HL-60 (cell line): ENCODE measurements at regions not wholly inside any gene's neighbourhood (a gene's known extent, or its start where the extent isn't known, plus 50 kb on each side); places are given as distances from the start of the nearest gene placed in this dataset.

Experiments used
- DNase-seq, 2 experiments: peaks; one replicate each; pipeline ENCODE4 v3.0.0-alpha.2; 2010 to 2020; ENCODE audit warnings: low read depth in 1 of 2, low spot score in 1 of 2
- H3K27ac ChIP-seq: fragments of 250-450 bp; sonication (Bioruptor Pico); replicated peaks from 2 replicates; pipeline ENCODE4 v1.5.1; 2020; ENCODE audit warnings: mild to moderate bottlenecking, moderate library complexity
- H3K27me3 ChIP-seq: fragments of 250-450 bp; sonication (Bioruptor Pico); 2 replicates; pipeline ENCODE4 v1.5.1; 2021; ENCODE audit warnings: mild to moderate bottlenecking, moderate library complexity; ENCODE audit not compliant: insufficient read depth, poor library complexity, severe bottlenecking
- H3K4me3 ChIP-seq: replicated peaks from 2 replicates; pipeline ENCODE4 v1.5.1; 2011; ENCODE audit warnings: mild to moderate bottlenecking, control low read depth, low read length; ENCODE audit not compliant: insufficient read depth
- GABPA ChIP-seq: IDR thresholded peaks from 2 replicates; pipeline ENCODE4 v1.6.1; 2012; ENCODE audit warnings: low read depth
- POLR2AphosphoS5 ChIP-seq: IDR thresholded peaks from 2 replicates; pipeline ENCODE4 v1.6.1; 2012; ENCODE audit warnings: low read depth
- SPI1 ChIP-seq: IDR thresholded peaks from 2 replicates; pipeline ENCODE4 v1.6.1; 2012; ENCODE audit warnings: low read depth, mild to moderate bottlenecking, borderline replicate concordance
- TF ChIP-seq, protein P1 (sequence below): IDR thresholded peaks from one replicate; pipeline ENCODE4 v1.5.1; 2011; ENCODE audit warnings: low read length, control low read depth, inconsistent platforms; ENCODE audit not compliant: insufficient read depth
- TF ChIP-seq, protein P2 (sequence below): IDR thresholded peaks from 2 replicates; pipeline ENCODE4 v1.6.1; 2012; ENCODE audit warnings: low read depth; ENCODE audit not compliant: insufficient replicate concordance

DNA sequence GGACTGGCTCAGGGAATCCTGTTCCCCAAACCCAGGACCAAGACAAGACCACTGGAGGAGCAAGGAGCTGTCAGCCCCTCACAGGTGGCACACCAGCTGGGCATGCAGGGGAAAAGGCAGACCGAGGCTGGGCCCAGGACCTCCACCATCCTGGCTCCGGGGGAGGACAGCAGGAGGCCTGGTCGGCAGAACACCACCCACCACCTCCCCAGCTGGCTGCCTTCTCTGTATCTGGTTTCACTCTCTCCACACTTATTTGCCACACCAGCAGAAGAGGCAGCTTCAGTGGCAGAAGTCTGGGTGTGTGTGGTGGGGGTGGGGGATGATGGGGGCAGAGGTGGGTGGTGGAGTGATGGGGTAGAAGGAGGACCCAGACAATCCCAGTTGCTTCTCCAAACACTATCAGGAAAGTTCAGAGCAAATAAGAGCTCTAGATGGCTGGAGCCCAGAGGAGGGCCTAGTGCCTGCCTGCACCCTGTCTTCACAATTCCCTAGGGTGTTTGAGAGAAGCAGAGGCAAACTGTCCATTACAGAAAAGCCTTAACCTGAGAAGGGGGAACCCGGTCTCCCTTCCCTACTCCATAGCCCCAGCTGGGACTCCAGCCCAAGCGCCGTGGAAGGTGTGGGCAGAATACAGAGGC is 51.9 kb upstream of the CDON start:
- Histone ChIP-seq H3K4me3 (no peak overlapping the region), H3K27ac (no peak overlapping the region), H3K27me3 (no peaks in the 10 kb centered on the region)
- TF ChIP-seq GABPA: no peak
- TF ChIP-seq, protein P1, sequence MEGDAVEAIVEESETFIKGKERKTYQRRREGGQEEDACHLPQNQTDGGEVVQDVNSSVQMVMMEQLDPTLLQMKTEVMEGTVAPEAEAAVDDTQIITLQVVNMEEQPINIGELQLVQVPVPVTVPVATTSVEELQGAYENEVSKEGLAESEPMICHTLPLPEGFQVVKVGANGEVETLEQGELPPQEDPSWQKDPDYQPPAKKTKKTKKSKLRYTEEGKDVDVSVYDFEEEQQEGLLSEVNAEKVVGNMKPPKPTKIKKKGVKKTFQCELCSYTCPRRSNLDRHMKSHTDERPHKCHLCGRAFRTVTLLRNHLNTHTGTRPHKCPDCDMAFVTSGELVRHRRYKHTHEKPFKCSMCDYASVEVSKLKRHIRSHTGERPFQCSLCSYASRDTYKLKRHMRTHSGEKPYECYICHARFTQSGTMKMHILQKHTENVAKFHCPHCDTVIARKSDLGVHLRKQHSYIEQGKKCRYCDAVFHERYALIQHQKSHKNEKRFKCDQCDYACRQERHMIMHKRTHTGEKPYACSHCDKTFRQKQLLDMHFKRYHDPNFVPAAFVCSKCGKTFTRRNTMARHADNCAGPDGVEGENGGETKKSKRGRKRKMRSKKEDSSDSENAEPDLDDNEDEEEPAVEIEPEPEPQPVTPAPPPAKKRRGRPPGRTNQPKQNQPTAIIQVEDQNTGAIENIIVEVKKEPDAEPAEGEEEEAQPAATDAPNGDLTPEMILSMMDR: no peak
- no peak for TF ChIP-seq SPI1
- no peak for DNase-seq

DNA sequence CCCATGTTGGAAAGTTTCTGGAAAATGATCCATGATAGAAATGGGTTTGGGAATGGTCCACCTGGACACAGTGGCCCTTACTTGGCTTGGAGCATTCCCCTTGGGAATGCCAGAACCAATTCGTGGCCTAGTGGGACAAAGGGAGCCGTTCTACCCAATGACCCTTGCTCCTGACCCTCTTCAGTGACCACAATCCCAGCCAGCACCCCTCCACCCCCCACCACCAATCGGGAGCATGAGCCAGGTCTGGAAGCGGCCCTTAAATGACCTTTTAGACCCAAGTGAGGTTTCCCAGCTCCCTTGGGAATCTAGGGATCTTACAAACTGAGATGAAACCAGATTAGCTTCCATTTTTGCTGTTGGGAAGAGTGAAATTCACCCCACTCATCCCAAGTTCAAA is 51.3 kb upstream of the CDON start:
- Histone ChIP-seq H3K27me3 (no peaks in the 10 kb centered on the region), H3K4me3 (no peak overlapping the region), H3K27ac (no peak overlapping the region)
- TF ChIP-seq, protein P1: no peak
- no peak for TF ChIP-seq SPI1
- no peak for TF ChIP-seq GABPA
- no peak for TF ChIP-seq POLR2AphosphoS5
- TF ChIP-seq, protein P2, sequence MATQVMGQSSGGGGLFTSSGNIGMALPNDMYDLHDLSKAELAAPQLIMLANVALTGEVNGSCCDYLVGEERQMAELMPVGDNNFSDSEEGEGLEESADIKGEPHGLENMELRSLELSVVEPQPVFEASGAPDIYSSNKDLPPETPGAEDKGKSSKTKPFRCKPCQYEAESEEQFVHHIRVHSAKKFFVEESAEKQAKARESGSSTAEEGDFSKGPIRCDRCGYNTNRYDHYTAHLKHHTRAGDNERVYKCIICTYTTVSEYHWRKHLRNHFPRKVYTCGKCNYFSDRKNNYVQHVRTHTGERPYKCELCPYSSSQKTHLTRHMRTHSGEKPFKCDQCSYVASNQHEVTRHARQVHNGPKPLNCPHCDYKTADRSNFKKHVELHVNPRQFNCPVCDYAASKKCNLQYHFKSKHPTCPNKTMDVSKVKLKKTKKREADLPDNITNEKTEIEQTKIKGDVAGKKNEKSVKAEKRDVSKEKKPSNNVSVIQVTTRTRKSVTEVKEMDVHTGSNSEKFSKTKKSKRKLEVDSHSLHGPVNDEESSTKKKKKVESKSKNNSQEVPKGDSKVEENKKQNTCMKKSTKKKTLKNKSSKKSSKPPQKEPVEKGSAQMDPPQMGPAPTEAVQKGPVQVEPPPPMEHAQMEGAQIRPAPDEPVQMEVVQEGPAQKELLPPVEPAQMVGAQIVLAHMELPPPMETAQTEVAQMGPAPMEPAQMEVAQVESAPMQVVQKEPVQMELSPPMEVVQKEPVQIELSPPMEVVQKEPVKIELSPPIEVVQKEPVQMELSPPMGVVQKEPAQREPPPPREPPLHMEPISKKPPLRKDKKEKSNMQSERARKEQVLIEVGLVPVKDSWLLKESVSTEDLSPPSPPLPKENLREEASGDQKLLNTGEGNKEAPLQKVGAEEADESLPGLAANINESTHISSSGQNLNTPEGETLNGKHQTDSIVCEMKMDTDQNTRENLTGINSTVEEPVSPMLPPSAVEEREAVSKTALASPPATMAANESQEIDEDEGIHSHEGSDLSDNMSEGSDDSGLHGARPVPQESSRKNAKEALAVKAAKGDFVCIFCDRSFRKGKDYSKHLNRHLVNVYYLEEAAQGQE: no peak
- no peak for DNase-seq

DNA sequence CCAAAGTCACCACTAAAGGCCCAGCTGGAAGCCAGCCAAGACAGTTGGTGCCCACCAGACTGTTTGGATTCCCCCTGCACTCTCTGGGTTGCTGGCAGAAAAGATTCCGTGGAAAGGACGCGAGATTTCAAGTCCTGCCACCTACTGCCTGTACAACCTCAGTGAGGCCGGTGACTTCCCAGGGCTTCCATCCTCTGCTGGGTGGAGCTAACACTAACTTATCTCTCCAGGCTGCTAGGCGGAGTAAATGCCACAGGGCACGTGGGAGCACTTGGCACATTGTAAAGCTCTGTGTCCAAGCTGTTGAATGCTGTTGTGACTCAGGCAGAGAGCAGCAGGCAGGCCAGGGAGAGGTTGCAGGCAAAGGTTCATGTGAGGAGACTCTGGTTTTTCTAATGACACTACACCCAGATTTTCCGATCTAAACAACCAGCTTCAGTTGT is 50.9 kb upstream of the CDON start:
- no peak overlapping the region for H3K27ac ChIP-seq
- H3K27me3 ChIP-seq: no peaks in the 10 kb centered on the region
- TF ChIP-seq SPI1 (no peak), GABPA (no peak), POLR2AphosphoS5 (no peak)
- TF ChIP-seq, protein P2: no peak
- TF ChIP-seq, protein P1: no peak
- H3K4me3 ChIP-seq: no peak overlapping the region
- no peak for DNase-seq

DNA sequence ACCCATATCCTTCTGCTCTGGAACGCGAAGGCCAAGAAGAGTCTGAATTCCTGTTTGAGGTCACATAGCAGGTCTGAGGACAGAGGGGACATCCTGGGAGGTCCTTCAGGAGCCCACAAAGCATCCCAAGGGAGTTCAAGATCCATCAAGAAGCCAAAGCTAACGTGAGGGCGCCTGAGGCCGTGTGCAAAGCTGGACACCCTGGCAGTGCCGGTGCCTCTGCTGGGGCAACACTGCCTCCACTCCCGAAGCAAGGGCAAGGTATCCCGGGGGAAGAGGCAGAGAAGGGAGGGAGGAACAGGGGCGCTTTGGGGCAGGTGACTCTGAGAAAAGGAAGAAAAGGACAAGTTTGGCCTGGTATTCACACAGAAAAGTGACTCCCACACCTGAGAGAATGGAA is 50.3 kb upstream of the CDON start:
- no peaks in the 10 kb centered on the region for H3K27me3 ChIP-seq
- H3K4me3 ChIP-seq: no peak overlapping the region
- H3K27ac ChIP-seq: no peak overlapping the region
- TF ChIP-seq SPI1 (no peak), GABPA (no peak), POLR2AphosphoS5 (no peak)
- TF ChIP-seq, protein P1: no peak
- TF ChIP-seq, protein P2: no peak
- no peak for DNase-seq
